ENCODE measurements at regions not wholly inside any gene's neighbourhood (a gene's known extent, or its start where the extent isn't known, plus 50 kb on each side); places are given as distances from the start of the nearest gene placed in this dataset.
"Not testable (repeated sequence)": the region's sequence is repeated elsewhere in the genome, so short reads cannot be mapped to it uniquely, and the experiment has no call there.

DNA sequence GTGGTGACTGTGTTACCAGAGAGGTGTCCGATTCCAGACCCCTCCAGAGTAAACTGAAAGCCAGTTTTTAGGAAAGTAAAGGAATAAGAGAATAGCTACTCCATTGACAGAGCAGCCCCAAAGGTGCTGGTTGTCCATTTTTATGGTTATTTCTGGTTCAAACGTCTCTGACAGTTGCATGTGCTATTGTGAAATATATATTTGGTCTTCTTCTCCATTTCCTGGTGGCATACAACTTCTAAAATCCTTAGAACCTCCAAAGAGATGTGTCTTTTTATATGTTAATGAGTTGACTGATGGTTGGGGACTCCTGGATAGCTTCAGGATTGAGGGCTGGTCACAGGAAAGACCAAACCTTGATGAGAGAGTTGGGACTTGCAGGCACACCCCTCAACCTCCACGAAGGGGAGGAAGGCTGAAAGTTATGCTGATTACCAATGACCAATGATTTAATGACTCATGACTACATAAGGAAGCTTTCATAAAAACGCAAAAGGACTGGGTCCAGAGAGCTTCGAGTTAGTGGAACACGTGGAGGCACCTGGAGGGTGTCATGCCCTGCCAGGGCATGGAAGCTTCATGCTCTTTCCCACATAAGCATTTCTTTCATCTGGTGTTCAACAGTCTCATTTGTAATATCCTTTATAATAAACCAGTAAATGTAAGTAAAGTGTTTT, 100.7 kb downstream of the SLC16A1 start:
- H3K9me3 Mint-ChIP-seq = no peaks in the 10 kb centered on the region
- peaks cover 36% of the 10 kb centered on the region for H3K27me3 Mint-ChIP-seq (ENCODE audit: low read depth)
- intact Hi-C loops (cut with micrococcal nuclease) = no loop called here
- H3K36me3 Mint-ChIP-seq (ENCODE audit: low read depth) = no peaks in the 10 kb centered on the region
- no peak overlapping the region for H3K27ac Mint-ChIP-seq
- peaks cover 3% of the 10 kb centered on the region for H3K4me1 Mint-ChIP-seq (ENCODE audit: low read depth)
- DNase-seq (ENCODE audit: low spot score) = no peak
- H3K4me3 Mint-ChIP-seq (ENCODE audit: low read depth) = peak overlapping the region; percentile 13

DNA sequence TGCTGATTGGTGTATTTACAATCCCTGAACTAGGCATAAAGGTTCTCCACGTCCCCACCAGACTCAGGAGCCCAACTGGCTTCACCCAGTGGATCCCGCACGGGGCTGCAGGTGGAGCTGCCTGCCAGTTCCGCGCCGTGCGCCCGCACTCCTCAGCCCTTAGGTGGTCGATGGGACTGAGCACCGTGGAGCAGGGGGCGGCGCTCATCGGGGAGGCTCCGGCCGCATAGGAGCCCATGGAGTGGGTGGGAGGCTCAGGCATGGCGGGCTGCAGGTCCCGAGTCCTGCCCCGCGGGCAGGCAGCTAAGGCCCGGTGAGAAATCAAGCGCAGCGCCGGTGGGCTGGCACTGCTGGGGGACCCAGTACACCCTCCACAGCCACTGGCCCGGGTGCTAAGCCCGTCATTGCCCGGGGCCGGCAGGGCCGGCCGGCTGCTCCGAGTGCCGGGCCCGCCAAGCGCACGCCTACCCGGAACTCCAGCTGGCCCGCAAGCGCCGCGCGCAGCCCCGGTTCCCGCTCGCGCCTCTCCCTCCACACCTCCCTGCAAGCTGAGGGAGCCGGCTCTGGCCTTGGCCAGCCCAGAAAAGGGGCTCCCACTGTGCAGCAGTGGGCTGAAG, 101.5 kb downstream of the SLC16A1 start:
- H3K4me1 Mint-ChIP-seq (ENCODE audit: low read depth); H3K9me3 Mint-ChIP-seq; intact Hi-C loops (cut with micrococcal nuclease); H3K36me3 Mint-ChIP-seq (ENCODE audit: low read depth); H3K27ac Mint-ChIP-seq; DNase-seq (ENCODE audit: low spot score): not testable (repeated sequence)
- Mint-ChIP-seq H3K27me3 (ENCODE audit: low read depth) (peaks cover 44% of the 10 kb centered on the region), H3K4me3 (ENCODE audit: low read depth) (peak overlapping the region; percentile 13)

DNA sequence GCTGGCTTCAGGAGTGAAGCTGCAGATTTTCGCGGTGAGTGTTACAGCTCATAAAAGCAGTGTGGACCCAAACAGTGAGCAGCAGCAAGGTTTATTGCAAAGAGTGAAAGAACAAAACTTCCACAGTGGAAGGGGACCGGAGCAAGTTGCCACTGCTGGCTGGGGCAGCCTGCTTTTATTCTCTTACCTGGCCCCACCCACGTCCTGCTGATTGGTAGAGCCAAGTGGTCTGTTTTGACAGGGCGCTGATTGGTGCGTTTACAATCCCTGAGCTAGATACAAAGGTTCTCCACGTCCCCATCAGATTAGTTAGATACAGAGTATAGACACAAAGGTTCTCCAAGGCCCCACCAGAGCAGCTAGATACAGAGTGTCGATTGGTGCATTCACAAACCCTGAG, 102.1 kb downstream of the SLC16A1 start:
- H3K36me3 Mint-ChIP-seq (ENCODE audit: low read depth); intact Hi-C loops (cut with micrococcal nuclease); H3K4me1 Mint-ChIP-seq (ENCODE audit: low read depth); H3K27ac Mint-ChIP-seq; DNase-seq (ENCODE audit: low spot score); H3K4me3 Mint-ChIP-seq (ENCODE audit: low read depth); H3K9me3 Mint-ChIP-seq: not testable (repeated sequence)
- peaks cover 48% of the 10 kb centered on the region for H3K27me3 Mint-ChIP-seq (ENCODE audit: low read depth)

DNA sequence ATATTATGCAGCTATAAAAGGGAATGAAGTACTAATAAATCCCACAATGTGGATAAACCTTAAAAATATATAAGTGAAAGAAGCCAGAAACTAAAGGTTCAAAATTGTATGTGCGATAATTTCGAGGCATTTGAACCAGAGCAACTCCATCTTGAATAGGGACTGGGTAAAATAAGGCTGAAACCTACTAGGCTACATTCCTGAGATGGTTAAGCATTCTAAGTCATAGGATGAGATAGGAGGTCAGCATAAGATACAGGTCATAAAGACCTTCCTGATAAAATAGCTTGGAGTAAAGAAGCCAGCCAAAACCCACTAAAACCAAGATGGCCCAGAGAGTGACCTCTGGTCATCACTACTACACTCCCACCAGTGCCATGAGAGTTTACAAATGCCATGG, 103.1 kb downstream of the SLC16A1 start:
- Mint-ChIP-seq H3K27me3 (ENCODE audit: low read depth) (peaks cover 51% of the 10 kb centered on the region), H3K9me3 (no peaks in the 10 kb centered on the region), H3K36me3 (ENCODE audit: low read depth) (no peaks in the 10 kb centered on the region), H3K4me3 (ENCODE audit: low read depth) (no peak overlapping the region), H3K27ac (no peak overlapping the region), H3K4me1 (ENCODE audit: low read depth) (peaks cover 5% of the 10 kb centered on the region)
- intact Hi-C loops (cut with micrococcal nuclease) = no loop called here
- no peak for DNase-seq (ENCODE audit: low spot score)

DNA sequence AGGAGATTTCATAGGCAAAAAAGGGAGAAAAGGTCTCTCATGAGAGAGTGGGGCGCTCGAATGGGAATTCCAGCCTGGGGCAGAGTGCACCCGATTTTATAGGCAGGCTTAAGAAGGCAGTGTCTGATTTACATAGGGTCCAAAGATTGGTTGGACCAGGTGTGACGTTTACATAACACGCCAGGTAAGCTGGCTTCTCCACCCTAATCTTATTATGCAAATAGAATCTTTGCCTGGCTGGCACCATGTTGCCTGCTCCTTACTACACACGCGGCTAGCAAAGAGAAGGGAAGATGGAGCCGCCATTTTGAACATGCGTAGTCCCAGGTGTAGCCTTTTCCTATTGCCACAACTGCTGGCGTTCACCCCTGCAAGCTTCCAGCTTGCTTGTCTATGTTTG, 103.7 kb downstream of the SLC16A1 start:
- no peak for DNase-seq (ENCODE audit: low spot score)
- H3K4me3 Mint-ChIP-seq (ENCODE audit: low read depth) = no peak overlapping the region
- H3K4me1 Mint-ChIP-seq (ENCODE audit: low read depth) = peaks cover 5% of the 10 kb centered on the region
- H3K27ac Mint-ChIP-seq = no peak overlapping the region
- no peaks in the 10 kb centered on the region for H3K36me3 Mint-ChIP-seq (ENCODE audit: low read depth)
- H3K27me3 Mint-ChIP-seq (ENCODE audit: low read depth) = peaks cover 51% of the 10 kb centered on the region
- no peaks in the 10 kb centered on the region for H3K9me3 Mint-ChIP-seq
- intact Hi-C loops (cut with micrococcal nuclease) = no loop called here

DNA sequence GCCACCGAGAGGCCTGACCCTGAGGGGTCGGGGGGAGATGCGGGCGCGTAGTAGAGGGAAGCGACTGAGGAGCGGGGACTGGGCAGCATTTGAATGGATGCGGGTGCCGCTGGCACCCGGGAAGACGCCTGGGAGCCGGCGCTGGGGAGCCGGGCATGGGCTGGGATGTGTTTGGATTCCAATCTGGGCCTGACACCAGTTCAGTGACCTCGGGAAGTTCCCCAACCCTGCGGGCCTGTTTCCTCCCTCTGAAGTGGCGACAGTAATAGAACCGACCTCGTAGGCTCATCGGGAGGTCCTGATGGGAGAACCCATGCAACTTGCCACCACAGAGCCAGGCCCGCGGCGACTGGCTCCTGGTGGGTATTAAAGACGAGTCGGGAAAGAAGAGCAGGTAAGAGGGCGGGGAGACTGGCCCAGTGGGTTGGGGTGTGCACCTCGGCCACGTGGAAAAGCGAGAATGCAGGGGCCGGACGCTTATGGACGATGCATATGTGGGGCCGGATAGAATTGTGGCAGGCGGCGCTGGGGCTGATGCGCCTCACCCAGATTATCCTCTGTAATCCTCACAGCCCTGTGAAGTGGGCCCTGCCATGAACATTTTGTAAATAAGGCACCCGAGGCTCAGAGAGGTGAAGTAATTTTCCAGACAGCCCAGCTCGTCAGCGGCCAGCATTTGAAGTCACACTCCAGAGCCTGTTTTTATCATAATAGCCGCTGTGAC, 105.8 kb downstream of the SLC16A1 start:
- no peak overlapping the region for H3K27ac Mint-ChIP-seq

DNA sequence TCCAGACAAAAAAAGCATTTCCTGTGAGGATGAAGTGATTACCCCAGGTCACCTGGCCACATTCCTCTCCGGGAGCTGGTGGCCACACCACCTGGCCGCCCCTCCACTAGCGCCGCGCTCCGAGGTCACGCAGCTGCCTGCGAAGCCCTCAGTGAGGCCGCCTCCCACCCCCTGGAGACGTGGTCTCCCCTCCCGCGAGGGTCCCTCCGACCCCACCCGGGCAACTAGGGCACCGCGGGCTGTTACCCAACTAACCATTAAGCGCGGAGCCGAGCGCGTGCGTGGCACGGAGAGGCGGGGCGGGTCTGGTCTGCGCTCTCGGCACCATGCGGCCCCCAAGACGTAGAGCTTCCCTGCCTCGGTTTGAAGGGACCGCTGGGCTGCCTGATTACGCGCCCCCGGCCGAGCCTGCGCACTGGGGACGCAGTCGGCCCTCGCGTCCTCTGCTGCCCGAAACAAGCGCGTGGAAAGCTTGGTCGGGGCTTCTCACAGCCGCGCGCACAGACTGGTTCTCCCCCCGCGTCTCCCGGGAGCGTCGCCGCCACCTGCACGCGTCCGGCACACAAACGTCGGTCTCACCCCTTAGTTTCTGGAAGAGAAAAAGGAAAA, 106.5 kb downstream of the SLC16A1 start:
- Mint-ChIP-seq H3K27ac (no peak overlapping the region), H3K36me3 (ENCODE audit: low read depth) (no peaks in the 10 kb centered on the region), H3K9me3 (no peaks in the 10 kb centered on the region), H3K4me3 (ENCODE audit: low read depth) (peak overlapping the region; percentile 63), H3K4me1 (ENCODE audit: low read depth) (peaks cover 2% of the 10 kb centered on the region), H3K27me3 (ENCODE audit: low read depth) (peaks cover 47% of the 10 kb centered on the region)
- intact Hi-C loops (cut with micrococcal nuclease) = no loop called here
- no peak for DNase-seq (ENCODE audit: low spot score)

More for the DNA sequence above, 105.8 kb downstream of the SLC16A1 start:
- Mint-ChIP-seq H3K4me1 (ENCODE audit: low read depth) (peaks cover 2% of the 10 kb centered on the region), H3K4me3 (ENCODE audit: low read depth) (peak overlapping the region; percentile 63), H3K27me3 (ENCODE audit: low read depth) (peaks cover 48% of the 10 kb centered on the region), H3K36me3 (ENCODE audit: low read depth) (no peaks in the 10 kb centered on the region), H3K9me3 (no peaks in the 10 kb centered on the region)
- no peak for DNase-seq (ENCODE audit: low spot score)
- intact Hi-C loops (cut with micrococcal nuclease) = no loop called here

DNA sequence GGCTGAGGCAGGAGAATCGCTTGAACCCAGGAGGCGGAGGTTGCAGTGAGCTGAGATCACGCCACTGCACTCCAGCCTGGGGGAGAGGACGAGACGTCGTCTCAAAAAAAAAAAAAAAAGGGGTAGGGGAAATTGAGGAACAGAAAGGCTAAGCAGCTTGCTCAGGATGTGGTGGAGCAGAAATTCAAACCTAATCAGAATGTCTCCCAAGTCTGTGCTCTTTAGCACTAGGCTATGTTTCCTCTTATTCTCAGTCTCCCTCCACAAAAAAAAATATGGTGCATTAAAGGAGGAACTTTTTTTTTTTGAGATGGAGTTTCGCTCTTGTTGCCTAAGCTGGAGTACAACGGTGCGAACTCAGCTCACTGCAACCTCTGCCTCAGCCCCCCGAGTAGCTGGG, 114.2 kb downstream of the SLC16A1 start:
- H3K27me3 Mint-ChIP-seq (ENCODE audit: low read depth) = peaks cover 16% of the 10 kb centered on the region
- intact Hi-C loops (cut with micrococcal nuclease) = no loop called here
- no peaks in the 10 kb centered on the region for H3K36me3 Mint-ChIP-seq (ENCODE audit: low read depth)
- no peaks in the 10 kb centered on the region for H3K9me3 Mint-ChIP-seq
- no peak overlapping the region for H3K27ac Mint-ChIP-seq
- H3K4me3 Mint-ChIP-seq (ENCODE audit: low read depth) = no peak overlapping the region
- H3K4me1 Mint-ChIP-seq (ENCODE audit: low read depth) = peaks cover 20% of the 10 kb centered on the region
- no peak for DNase-seq (ENCODE audit: low spot score)

DNA sequence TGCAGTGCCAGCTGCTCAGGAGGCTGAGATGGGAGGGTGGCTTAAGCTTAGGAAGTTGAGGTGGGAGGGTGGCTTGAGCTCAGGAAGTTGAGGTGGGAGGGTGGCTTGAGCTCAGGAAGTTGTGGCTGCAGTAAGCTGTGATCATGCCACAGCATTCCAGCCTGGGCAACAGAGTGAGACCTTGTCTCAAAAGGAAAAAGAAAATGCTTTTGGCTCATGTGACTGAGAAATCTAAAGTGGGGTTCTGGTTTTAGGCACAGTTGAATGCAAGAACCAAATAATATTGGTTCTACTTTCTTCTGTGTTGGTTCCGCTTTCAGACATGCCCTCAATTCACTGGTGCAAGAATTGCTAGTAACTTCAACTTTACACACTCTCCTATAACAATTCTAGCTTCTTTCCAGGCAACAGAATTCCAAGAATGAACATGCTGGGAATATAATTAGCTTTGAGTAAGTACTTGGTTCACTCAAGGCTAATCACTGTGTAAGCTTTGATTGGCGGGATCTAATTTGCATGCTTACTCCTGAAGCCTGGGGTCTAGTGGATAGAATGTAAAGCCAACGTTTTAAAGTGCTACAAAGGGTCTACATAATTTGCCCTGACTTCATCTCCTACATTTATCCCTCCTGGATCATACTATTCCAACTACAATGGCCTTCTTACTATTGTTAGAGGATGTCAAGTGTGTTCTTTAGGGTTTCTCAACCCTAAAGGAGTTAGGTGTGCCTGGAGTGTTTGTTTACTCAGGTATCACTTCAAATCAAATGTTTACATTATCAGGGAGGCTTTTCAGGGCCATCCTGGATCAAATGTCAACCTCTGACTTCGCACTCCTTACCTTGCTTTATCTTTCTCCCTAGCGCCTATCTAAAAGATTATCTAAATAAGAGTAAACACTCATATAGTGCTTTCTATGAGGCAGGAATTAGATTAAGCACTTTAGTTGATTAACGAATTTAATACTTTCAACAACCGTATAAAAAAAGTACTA, 115.1 kb downstream of the SLC16A1 start:
- Mint-ChIP-seq H3K27me3 (ENCODE audit: low read depth) (peaks cover 18% of the 10 kb centered on the region), H3K4me1 (ENCODE audit: low read depth) (peaks cover 23% of the 10 kb centered on the region), H3K4me3 (ENCODE audit: low read depth) (no peak overlapping the region)

DNA sequence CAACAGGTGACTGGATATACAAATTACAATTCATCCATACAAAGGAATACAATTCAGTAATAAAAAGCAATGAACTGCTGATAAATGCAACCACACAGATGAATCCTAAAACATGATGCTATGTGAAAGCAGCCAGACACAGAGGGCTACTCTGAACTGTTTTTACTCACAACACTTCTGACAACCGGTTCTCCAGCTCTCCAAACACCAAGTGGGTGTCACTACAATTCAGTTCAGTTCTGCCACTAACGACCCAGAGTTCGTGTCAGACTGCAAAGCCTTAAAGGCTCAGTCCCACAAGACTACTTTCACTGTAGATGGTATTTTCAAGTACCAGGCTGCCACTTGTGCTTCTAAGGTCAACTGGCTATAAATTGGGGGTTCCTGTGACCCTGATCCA, 119.4 kb downstream of the SLC16A1 start:
- intact Hi-C loops (cut with micrococcal nuclease) = no loop called here
- no peaks in the 10 kb centered on the region for H3K36me3 Mint-ChIP-seq (ENCODE audit: low read depth)
- no peak for DNase-seq (ENCODE audit: low spot score)
- peaks cover 21% of the 10 kb centered on the region for H3K4me1 Mint-ChIP-seq (ENCODE audit: low read depth)
- H3K4me3 Mint-ChIP-seq (ENCODE audit: low read depth) = no peak overlapping the region
- H3K27me3 Mint-ChIP-seq (ENCODE audit: low read depth) = peaks cover 15% of the 10 kb centered on the region
- no peaks in the 10 kb centered on the region for H3K9me3 Mint-ChIP-seq
- H3K27ac Mint-ChIP-seq = no peak overlapping the region

More for the DNA sequence above, 115.1 kb downstream of the SLC16A1 start:
- H3K9me3 Mint-ChIP-seq = no peaks in the 10 kb centered on the region
- H3K36me3 Mint-ChIP-seq (ENCODE audit: low read depth) = no peaks in the 10 kb centered on the region
- intact Hi-C loops (cut with micrococcal nuclease) = no loop called here
- peak; percentile 15 for DNase-seq (ENCODE audit: low spot score)
- H3K27ac Mint-ChIP-seq = no peak overlapping the region

DNA sequence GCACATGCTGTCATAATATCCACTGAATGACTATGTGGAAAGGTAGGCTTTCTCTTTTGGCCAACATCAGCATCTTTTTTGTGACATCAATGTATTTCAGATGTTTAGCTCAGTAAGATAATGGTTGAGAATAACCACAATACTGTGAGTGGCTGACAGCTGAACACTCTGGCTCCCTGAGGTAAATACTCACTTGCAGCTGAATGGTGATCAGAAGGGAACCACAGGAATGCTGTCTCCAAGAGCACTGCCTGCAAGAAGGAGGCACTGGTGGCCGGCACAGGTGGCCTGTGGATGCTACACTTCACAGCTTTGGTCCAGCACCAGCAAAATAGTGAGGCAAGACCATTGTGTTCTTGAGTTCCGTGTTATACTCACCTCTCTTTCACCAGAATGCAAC, 118.7 kb upstream of the PPM1J start:
- no peaks in the 10 kb centered on the region for H3K9me3 Mint-ChIP-seq
- peaks cover 7% of the 10 kb centered on the region for H3K4me1 Mint-ChIP-seq (ENCODE audit: low read depth)
- no peak for DNase-seq (ENCODE audit: low spot score)
- intact Hi-C loops (cut with micrococcal nuclease) = no loop called here
- H3K27me3 Mint-ChIP-seq (ENCODE audit: low read depth) = peaks cover 17% of the 10 kb centered on the region
- no peak overlapping the region for H3K27ac Mint-ChIP-seq
- no peak overlapping the region for H3K4me3 Mint-ChIP-seq (ENCODE audit: low read depth)
- no peaks in the 10 kb centered on the region for H3K36me3 Mint-ChIP-seq (ENCODE audit: low read depth)

DNA sequence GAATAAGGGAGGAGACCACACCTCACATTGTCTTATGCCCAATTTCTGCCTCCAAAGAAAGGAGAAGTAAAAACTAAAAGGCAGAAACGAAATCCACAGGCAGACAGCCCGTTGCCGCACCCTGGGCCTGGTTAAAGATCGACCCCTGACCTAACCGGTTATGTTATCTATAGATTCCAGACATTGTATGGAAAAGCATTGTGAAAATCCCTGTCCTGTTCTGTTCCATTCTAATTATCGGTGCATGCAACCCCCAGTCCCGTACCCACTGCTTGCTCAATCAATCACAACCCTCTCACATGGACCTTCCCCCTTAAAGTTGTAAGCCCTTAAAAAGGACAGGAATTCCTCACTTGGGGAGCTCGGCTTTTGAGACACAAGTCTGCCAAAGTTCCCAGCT, 117.1 kb upstream of the PPM1J start:
- intact Hi-C loops (cut with micrococcal nuclease); DNase-seq (ENCODE audit: low spot score); H3K4me3 Mint-ChIP-seq (ENCODE audit: low read depth); H3K4me1 Mint-ChIP-seq (ENCODE audit: low read depth); H3K9me3 Mint-ChIP-seq; H3K27ac Mint-ChIP-seq; H3K36me3 Mint-ChIP-seq (ENCODE audit: low read depth): not testable (repeated sequence)
- H3K27me3 Mint-ChIP-seq (ENCODE audit: low read depth) = peaks cover 22% of the 10 kb centered on the region
